ENCODE measurements at regions not wholly inside any gene's neighbourhood (a gene's known extent, or its start where the extent isn't known, plus 50 kb on each side); places are given as distances from the start of the nearest gene placed in this dataset.

- DNase-seq (ENCODE audit: low spot score): no peak
- intact Hi-C loops (cut with DNase I): no loop called here
- no peaks in the 10 kb centered on the region for H3K27me3 ChIP-seq (replicated peaks; ENCODE audit: insufficient read depth)
- TF ChIP-seq CTCF (IDR thresholded peaks at IDR 0.05) (no peak), POLR2A (IDR thresholded peaks at IDR 0.05) (no peak), POLR2AphosphoS5 (IDR thresholded peaks at IDR 0.05) (no peak)
- 90% methylated on average over 3 of the region's 3 CpGs for WGBS
- H3K36me3 ChIP-seq: no peaks in the 10 kb centered on the region
- no peaks in the 10 kb centered on the region for H3K9me3 ChIP-seq
- no peak overlapping the region for H3K27ac ChIP-seq
- H3K4me3 ChIP-seq: no peak overlapping the region
- no peaks in the 10 kb centered on the region for H3K4me1 ChIP-seq (replicated peaks)
Observed at GRCh38 chrY:17166881-17167280, 713.1 kb downstream of the CDY2B start.

GRCh38 chrY:17122166-17122565 is 757.9 kb downstream of the CDY2B start:
- WGBS: 51% methylated on average over 2 of the region's 2 CpGs

GRCh38 chrY:17085303-17085702 is 794.7 kb downstream of the CDY2B start:
- H3K4me3 ChIP-seq: no peak overlapping the region
- no peaks in the 10 kb centered on the region for H3K9me3 ChIP-seq
- no peak overlapping the region for H3K27ac ChIP-seq
- DNase-seq (ENCODE audit: low spot score): no peak
- TF ChIP-seq POLR2A (IDR thresholded peaks at IDR 0.05) (no peak), POLR2AphosphoS5 (IDR thresholded peaks at IDR 0.05) (no peak), CTCF (IDR thresholded peaks at IDR 0.05) (no peak)
- no peaks in the 10 kb centered on the region for H3K27me3 ChIP-seq (replicated peaks; ENCODE audit: insufficient read depth)
- no peaks in the 10 kb centered on the region for H3K36me3 ChIP-seq
- intact Hi-C loops (cut with DNase I): no loop called here
- H3K4me1 ChIP-seq (replicated peaks): no peaks in the 10 kb centered on the region

More at GRCh38 chrY:17122166-17122565, 757.9 kb downstream of the CDY2B start:
- Histone ChIP-seq H3K4me1 (replicated peaks) (no peaks in the 10 kb centered on the region), H3K27me3 (replicated peaks; ENCODE audit: insufficient read depth) (no peaks in the 10 kb centered on the region), H3K9me3 (no peaks in the 10 kb centered on the region), H3K36me3 (no peaks in the 10 kb centered on the region), H3K4me3 (no peak overlapping the region), H3K27ac (no peak overlapping the region)
- intact Hi-C loops (cut with DNase I): no loop called here
- DNase-seq (ENCODE audit: low spot score): no peak
- no peak for TF ChIP-seq CTCF (IDR thresholded peaks at IDR 0.05)
- no peak for TF ChIP-seq POLR2A (IDR thresholded peaks at IDR 0.05)
- TF ChIP-seq POLR2AphosphoS5 (IDR thresholded peaks at IDR 0.05): no peak

GRCh38 chrY:17079887-17080286 is 800.1 kb downstream of the CDY2B start:
- Histone ChIP-seq H3K36me3 (no peaks in the 10 kb centered on the region), H3K4me1 (replicated peaks) (no peaks in the 10 kb centered on the region), H3K9me3 (no peaks in the 10 kb centered on the region), H3K4me3 (no peak overlapping the region), H3K27me3 (replicated peaks; ENCODE audit: insufficient read depth) (no peaks in the 10 kb centered on the region), H3K27ac (no peak overlapping the region)
- WGBS: 54% methylated on average over 3 of the region's 3 CpGs
- no peak for TF ChIP-seq CTCF (IDR thresholded peaks at IDR 0.05)
- no peak for TF ChIP-seq POLR2AphosphoS5 (IDR thresholded peaks at IDR 0.05)
- no peak for TF ChIP-seq POLR2A (IDR thresholded peaks at IDR 0.05)
- intact Hi-C loops (cut with DNase I): no loop called here
- DNase-seq (ENCODE audit: low spot score): no peak

GRCh38 chrY:17067307-17067706 is 812.7 kb downstream of the CDY2B start:
- Histone ChIP-seq H3K4me1 (replicated peaks) (no peaks in the 10 kb centered on the region), H3K36me3 (no peaks in the 10 kb centered on the region), H3K9me3 (no peaks in the 10 kb centered on the region), H3K4me3 (no peak overlapping the region), H3K27me3 (replicated peaks; ENCODE audit: insufficient read depth) (no peaks in the 10 kb centered on the region), H3K27ac (no peak overlapping the region)
- intact Hi-C loops (cut with DNase I): no loop called here
- no peak for TF ChIP-seq POLR2A (IDR thresholded peaks at IDR 0.05)
- no peak for TF ChIP-seq POLR2AphosphoS5 (IDR thresholded peaks at IDR 0.05)
- TF ChIP-seq CTCF (IDR thresholded peaks at IDR 0.05): no peak
- DNase-seq (ENCODE audit: low spot score): no peak
- 65% methylated on average over 2 of the region's 2 CpGs for WGBS
